SHP77 treated with DMSO at 0.1 percent for 48 hours (cell line): ENCODE measurements at regions not wholly inside any gene's neighbourhood (a gene's known extent, or its start where the extent isn't known, plus 50 kb on each side); places are given as distances from the start of the nearest gene placed in this dataset.

ENCODE experiments used
- DNase-seq: peaks from one replicate; lab custom pipeline; 2025; lab: John Stamatoyannopoulos, UW

GRCh38 chr17:71283486-71283885 is 837.3 kb upstream of the SOX9 start:
- DNase-seq, result no peak

GRCh38 chr17:71284032-71284755 is 836.6 kb upstream of the SOX9 start:
- no peak for DNase-seq

- no peak for DNase-seq
These were observed 834.2 kb upstream of the SOX9 start for GRCh38 chr17:71286625-71287024.

GRCh38 chr17:71287071-71287823 is 833.6 kb upstream of the SOX9 start:
- no peak for DNase-seq

GRCh38 chr17:71292006-71292405 is 828.8 kb upstream of the SOX9 start:
- no peak for DNase-seq

DNA sequence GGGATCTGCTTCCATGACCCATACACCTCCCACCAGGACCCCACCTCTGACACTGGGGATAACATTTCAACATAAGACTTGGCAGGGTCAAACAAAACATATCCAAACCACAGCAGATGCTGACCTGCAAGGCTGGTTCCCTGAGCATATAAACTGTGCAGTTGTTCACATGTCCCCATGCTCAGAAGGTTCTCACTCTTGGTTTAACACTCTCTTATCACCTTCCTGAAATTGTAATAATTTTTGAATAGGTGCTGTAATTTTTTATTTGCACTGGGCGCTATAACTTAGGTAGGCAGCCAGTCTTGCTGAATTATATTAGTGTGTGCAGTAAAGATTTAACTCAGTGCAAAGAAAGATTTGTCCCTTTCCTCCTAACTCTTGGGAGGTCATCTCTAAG is 824.8 kb upstream of the SOX9 start:
- no peak for DNase-seq

- DNase-seq, result no peak
These were observed 819.8 kb upstream of the SOX9 start for GRCh38 chr17:71301063-71301462.

GRCh38 chr17:71302721-71303549 is 817.9 kb upstream of the SOX9 start:
- no peak for DNase-seq

GRCh38 chr17:71304498-71305158 is 816.2 kb upstream of the SOX9 start:
- no peak for DNase-seq

DNA sequence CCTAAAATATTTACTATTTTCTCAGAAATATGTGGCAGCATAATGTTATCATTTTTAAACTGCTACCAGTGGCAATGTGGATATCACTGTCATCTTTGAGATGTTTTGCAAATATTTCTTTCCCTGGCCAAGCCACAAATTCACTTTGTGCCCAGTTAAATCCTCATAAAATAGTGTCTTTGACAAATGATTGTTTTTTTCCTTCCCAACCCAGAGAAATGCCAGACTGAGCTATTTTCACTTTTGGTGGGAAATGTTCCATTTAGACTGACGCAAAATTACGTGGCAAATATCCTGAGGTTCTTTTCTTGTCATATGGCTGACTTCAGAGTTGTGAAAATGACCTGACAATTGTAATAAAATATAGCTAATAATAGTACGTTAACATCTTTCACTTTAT is 807.0 kb upstream of the SOX9 start:
- no peak for DNase-seq

- DNase-seq, result no peak
These were observed 805.3 kb upstream of the SOX9 start for GRCh38 chr17:71315568-71315967.

DNA sequence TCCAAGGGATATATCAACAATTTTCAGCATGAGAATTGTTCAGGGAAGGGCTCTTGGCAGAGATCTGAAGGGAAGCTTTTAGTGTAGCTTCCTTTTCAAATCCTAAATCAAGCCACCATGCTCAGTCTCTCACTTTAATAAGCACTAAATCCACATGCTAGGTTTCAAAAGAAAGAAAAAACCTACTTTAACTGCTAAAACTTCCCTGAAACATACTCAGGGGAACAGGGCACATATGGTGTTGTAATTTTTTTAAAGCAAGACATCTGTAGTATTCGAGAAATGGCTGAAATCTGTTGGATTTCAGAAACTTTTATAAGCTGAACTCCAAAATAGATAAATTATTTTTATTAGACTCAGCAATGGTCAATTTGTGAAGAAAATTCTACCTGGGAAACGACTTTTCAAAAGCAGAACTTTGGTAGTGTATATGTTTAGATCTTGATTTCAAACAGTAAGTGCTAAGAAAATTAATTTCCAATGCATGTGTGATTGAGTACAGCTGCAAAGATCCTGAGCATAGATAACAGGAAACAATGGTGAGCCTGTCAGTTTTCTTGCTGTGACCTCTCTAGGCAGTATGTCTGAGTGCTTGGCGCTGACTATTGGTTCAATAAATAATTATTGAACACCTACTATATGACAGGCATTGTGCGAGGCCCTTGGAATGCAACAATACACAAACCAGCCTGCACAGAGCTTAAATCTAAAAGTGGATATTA is 804.5 kb upstream of the SOX9 start:
- DNase-seq, result no peak

DNA sequence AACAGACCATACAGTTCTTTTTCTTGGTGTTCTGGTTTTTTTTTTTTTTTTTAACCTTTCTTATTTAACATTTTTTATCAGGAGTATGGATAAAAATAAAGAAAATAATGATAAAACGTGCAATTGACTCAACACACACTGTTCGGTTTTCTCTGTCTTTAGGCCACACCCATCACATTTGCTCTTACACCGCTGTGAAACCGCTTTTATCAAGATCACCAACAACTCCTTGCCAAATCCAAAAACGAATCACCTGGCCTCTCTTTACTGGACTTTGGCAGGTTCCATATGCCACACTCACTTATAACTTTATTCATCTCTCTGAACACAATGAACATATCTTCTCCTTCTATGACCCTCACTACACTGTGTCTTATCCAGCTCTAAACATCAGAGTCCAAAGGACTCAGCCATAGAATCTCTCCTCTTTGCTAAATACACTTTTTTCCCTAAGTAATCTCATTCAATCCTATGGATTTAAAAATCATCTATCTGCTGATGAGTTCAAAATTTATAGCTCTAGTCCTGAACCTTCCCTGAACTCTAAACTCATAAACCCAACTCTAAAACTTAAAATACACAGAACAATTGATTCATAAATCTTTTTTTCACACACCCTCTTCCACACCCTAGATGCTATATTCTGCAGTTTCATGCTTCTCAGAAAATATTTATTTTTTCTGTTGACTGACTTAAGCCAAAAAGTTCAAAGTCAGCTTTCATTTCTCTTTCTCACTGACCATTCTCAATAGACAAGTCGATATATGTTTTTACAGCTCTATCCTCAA is 800.6 kb upstream of the SOX9 start:
- no peak for DNase-seq

DNA sequence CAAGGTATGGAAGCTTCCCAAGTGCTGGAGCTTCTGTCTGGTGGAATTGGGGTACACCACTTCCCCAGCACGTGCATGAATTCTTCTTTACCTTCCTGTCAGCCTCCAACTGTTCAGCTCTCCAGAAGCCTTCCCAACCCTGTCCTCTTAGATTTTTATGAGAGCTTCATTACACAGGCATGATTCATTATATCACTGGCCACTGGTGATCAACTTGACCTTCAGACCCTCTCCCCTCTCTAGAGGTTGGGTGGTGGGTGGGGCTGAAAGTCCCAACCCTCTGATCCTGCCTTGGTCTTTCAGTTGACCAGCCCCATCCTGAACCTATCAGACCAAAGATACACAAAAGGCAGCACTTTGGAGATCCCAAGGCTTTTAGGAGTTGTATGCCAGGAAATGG is 795.7 kb upstream of the SOX9 start:
- no peak for DNase-seq

DNA sequence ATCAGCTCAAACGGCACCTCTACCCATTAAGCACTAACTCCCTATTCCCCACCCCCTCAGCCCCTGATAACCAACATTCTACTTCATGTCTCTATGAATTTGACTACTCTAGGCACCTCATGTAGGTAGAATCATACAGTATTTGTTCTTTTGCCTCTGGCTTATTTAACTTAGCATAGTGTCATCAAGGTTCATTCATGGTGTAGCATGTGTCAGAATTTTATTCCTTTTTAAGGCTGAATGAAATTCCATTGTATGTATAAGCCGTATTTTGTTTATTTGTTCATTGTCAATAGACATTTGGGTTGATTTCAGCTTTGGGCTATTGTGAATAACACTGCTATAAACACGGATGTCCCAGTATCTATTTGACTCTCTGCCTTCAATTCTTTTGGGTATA is 794.9 kb upstream of the SOX9 start:
- DNase-seq, result no peak

- DNase-seq, result no peak
These were observed 793.3 kb upstream of the SOX9 start for GRCh38 chr17:71327376-71328059.

DNA sequence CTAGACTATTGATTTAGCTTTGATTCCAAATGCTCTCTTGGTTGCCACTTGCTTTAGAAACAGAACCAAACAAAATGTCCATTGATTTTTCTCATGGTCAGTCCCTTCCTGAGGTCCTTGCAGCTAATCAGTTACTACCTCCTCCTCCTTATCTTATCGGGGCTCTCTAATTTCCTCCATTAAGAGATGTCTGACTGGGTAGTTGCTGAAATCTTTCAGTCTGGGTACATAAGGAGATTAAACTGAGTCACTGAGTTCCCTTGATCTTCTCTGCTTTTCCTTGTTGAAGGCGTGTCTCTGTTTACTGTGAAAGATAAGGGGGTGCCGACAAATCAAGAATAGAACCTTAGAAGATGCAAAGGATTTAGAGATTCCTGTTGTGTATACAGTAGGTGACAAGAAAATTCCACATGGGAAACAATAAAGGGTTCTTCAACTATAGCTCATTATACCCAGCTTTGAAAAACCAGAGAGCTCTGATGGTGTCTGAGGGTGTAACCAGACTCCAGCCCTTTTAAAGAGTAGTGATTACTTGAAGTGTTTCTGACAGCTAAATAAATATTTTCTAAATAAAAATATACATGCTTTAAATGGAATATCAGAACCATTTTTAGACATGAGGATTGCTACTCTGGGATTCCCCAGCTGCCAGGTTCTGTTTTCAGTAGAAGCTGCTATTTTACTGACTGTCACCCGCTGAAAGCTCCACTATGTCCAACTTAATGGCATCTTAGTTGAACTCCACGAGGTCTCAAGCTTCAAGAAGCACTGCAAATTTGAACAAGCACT is 791.3 kb upstream of the SOX9 start:
- DNase-seq, result no peak

DNA sequence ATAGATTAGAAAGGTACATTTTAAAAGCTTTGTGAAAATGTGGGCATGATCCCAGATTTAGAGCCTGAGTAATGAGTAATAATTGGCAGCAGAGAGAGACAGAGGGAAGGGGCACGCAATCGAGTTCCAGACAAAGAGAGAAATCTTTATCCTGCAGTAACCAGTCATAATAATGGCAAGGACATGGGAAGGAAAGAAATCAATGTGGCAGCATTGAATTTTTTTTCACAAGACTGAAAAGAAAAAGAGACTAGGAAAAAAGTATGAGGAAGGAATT is 790.8 kb upstream of the SOX9 start:
- no peak for DNase-seq

- no peak for DNase-seq
These were observed 789.0 kb upstream of the SOX9 start for GRCh38 chr17:71331754-71332325.
